ENCODE measurements at regions not wholly inside any gene's neighbourhood (a gene's known extent, or its start where the extent isn't known, plus 50 kb on each side); places are given as distances from the start of the nearest gene placed in this dataset.
"Not testable (repeated sequence)": the region's sequence is repeated elsewhere in the genome, so short reads cannot be mapped to it uniquely, and the experiment has no call there.

DNA sequence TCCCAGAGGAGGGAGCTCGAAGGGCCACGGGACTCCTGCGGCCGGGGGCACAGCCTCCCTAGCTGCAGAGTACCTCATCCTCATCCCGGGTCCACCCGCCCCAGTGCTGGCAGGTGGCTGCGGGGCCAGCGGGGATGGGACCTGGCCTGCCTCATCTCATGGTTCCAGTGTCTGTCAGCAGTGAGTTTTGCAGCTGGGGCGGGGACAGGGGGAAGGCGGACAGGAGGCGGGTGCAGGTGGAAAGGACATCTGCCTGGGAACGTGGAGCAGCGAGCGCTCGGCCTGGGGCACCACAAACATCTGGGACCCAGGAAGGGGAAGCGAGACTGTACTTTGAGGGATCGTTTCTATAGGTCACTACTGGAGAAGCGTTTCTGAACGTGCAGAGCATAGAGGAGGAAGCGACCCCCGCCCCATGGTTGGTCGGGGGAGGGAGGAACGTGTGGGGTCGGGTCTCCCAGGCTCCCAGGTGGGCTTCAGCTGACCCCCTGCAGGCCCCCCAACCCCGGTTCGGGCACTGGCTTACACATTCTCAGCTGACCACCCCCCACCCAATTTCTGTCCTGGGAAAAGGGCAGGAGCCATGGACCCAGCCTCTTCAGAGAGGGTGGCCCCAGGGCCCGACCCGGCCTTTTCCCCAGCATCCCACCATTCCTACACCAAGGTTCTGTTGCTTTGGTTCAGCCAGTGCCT lies 56.5 kb upstream of the NOTCH1 start:
- ATAC-seq (ENCODE audit: low read depth) (no peak), DNase-seq (no peak)
- H3K4me3 Mint-ChIP-seq, result no peak overlapping the region
- no peaks in the 10 kb centered on the region for H3K36me3 Mint-ChIP-seq
- peaks cover 2% of the 10 kb centered on the region for H3K27me3 Mint-ChIP-seq
- no peaks in the 10 kb centered on the region for H3K9me3 Mint-ChIP-seq
- POLR2A ChIA-PET, result no interaction called here
- H3K4me1 Mint-ChIP-seq, result no peaks in the 10 kb centered on the region
- H3K27ac Mint-ChIP-seq, result no peak overlapping the region

DNA sequence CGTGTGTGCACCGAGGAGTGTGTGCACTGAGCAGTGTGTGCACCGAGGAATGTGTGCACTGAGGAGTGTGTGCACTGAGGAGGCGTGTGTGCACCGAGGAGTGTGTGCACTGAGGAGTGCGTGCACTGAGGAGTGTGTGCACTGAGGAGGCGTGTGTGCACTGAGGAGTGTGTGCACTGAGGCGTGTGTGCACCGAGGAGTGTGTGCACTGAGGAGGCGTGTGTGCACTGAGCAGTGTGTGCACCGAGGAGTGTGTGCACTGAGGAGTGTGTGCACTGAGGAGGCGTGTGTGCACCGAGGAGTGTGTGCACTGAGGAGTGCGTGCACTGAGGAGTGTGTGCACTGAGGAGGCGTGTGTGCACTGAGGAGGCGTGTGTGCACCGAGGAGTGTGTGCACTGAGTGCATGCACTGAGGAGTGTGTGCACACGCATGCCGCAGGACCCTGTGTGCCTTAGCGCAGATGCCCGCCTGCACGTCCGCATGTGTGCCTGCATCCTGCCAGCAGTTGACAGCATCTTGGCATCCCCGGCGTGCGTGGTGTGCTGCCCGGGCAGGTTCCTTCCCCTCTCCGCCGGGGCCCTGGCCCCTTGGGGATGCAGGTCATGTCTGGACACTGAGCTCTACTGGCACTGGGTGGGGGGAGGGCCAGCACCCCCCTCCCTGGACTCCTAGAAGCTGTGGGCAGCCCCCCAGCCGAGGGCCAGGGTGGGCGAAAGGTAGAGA lies 55.6 kb upstream of the NOTCH1 start:
- H3K36me3 Mint-ChIP-seq; POLR2A ChIA-PET; ATAC-seq (ENCODE audit: low read depth); H3K27ac Mint-ChIP-seq; H3K4me1 Mint-ChIP-seq; H3K27me3 Mint-ChIP-seq; DNase-seq; H3K9me3 Mint-ChIP-seq; H3K4me3 Mint-ChIP-seq: not testable (repeated sequence)

DNA sequence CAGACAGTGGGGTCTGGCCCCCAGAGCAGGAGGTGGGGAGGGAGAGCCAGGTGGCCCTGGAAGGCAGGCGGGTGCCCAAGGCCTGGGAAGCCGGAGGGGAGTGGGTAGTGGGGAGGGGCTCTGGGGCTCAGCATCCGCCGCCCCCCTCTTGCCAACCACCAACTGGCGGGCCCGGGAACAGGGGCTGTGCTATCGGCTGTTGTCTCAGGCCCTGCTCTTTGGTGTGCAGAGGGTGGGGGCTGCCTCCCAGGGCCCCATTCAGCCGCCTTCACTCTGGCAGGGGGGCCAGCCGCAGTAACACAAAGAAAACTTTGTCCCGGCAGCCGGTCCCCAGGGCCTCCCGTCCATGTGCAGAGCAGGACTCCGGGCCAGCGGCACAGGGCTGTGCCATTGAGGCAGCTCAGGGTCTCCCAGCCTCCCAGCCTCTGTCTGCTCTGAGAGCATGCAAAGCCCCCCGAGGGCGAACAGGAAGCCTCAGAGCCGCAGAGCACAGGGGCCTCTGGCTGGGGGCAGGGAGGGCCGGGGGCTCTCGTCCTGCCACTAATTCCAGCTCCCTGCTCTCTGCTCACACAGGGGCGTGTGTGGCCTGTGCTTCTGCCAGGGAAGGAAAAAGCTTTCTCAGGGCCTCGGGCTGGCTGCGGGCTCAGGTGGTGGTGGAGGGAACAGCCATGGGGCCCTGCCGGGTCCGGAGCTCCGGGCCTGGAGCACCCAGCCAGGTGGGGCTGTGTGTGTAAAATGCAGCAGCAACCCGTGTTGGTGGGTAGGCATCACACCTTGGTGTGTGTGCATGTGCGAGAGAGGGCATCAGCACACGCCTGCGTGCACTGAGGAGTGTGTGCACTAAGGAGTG lies 54.2 kb upstream of the NOTCH1 start:
- peaks cover 2% of the 10 kb centered on the region for H3K27me3 Mint-ChIP-seq
- ATAC-seq (ENCODE audit: low read depth), result no peak
- no peaks in the 10 kb centered on the region for H3K36me3 Mint-ChIP-seq
- no peak for DNase-seq
- H3K9me3 Mint-ChIP-seq, result no peaks in the 10 kb centered on the region
- POLR2A ChIA-PET, result no interaction called here
- H3K27ac Mint-ChIP-seq, result no peak overlapping the region
- no peak overlapping the region for H3K4me3 Mint-ChIP-seq
- no peaks in the 10 kb centered on the region for H3K4me1 Mint-ChIP-seq

DNA sequence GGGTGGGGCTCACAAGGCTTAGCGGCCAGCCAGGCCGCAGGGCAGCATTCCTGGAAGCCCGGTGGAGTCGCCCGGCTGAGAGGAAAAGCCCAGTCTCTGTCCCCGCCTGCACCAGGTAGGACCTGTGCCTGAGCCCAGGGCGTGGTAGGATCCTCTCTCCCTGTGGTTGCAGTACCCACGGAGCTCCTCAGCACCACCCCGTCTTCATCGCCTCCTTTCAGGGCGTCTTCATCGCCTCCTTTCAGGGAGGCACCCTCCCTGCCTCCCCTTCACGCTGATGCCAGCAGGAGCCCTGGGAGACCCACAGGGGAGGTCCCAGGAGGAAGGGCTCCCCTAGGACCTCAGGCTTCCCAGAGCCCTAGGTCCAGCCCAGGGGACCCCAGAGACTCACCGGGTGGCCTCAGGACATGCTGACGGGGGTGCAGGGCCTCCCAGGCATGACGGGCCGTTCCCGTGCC lies 53.3 kb upstream of the NOTCH1 start:
- Mint-ChIP-seq H3K27me3 (peaks cover 2% of the 10 kb centered on the region), H3K27ac (no peak overlapping the region), H3K36me3 (no peaks in the 10 kb centered on the region), H3K9me3 (no peaks in the 10 kb centered on the region), H3K4me3 (no peak overlapping the region), H3K4me1 (no peaks in the 10 kb centered on the region)
- ATAC-seq (ENCODE audit: low read depth) (no peak), DNase-seq (no peak)
- POLR2A ChIA-PET, result no interaction called here

DNA sequence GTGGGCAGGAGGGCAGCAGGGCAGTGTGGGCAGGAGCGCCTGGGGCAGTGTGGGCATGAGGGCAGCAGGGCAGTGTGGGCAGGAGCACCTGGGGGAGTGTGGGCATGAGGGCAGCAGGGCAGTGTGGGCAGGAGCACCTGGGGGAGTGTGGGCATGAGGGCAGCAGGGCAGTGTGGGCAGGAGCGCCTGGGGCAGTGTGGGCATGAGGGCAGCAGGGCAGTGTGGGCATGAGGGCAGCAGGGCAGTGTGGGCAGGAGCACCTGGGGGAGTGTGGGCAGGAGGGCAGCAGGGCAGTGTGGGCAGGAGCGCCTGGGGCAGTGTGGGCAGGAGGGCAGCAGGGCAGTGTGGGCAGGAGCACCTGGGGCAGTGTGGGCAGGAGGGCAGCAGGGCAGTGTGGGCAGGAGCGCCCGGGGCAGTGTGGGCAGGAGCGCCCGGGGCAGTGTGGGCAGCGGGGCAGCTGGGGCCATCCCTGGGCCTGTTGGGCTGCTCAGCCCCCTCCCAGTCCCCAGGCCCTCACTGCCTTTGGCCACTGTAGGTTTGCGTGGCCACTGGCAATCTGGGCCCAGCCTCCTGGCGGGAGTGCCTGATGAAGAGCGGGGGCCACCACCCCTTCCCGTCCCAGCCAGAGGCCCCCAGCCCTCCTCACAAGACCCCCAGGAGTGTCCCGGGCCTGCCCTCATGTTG lies 52.7 kb upstream of the NOTCH1 start:
- H3K9me3 Mint-ChIP-seq; H3K36me3 Mint-ChIP-seq; POLR2A ChIA-PET; ATAC-seq (ENCODE audit: low read depth); H3K4me1 Mint-ChIP-seq; H3K4me3 Mint-ChIP-seq; H3K27me3 Mint-ChIP-seq; H3K27ac Mint-ChIP-seq; DNase-seq: not testable (repeated sequence)

DNA sequence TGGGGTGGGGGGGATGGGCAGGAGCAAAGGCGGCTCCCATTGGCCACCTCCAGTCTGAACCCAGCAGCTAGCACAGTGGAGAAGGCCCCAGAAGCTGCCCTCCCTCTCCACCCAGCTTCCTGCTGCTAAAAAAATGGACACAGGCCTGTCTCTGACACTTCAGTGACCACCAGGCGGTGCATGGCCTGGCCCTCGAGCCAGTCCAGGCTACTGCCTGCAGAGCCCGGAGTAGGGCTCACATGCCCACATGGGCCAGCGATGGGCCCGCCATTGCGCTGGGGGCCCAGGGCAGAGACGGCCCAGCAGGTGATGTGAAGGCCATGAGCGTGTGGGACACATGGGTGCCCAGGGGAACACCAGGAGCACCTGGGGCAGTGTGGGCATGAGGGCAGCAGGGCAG lies 52.1 kb upstream of the NOTCH1 start:
- Mint-ChIP-seq H3K27me3 (peaks cover 2% of the 10 kb centered on the region), H3K36me3 (no peaks in the 10 kb centered on the region), H3K9me3 (no peaks in the 10 kb centered on the region), H3K4me3 (no peak overlapping the region), H3K4me1 (no peaks in the 10 kb centered on the region), H3K27ac (no peak overlapping the region)
- DNase-seq (no peak), ATAC-seq (ENCODE audit: low read depth) (no peak)
- POLR2A ChIA-PET, result no interaction called here

DNA sequence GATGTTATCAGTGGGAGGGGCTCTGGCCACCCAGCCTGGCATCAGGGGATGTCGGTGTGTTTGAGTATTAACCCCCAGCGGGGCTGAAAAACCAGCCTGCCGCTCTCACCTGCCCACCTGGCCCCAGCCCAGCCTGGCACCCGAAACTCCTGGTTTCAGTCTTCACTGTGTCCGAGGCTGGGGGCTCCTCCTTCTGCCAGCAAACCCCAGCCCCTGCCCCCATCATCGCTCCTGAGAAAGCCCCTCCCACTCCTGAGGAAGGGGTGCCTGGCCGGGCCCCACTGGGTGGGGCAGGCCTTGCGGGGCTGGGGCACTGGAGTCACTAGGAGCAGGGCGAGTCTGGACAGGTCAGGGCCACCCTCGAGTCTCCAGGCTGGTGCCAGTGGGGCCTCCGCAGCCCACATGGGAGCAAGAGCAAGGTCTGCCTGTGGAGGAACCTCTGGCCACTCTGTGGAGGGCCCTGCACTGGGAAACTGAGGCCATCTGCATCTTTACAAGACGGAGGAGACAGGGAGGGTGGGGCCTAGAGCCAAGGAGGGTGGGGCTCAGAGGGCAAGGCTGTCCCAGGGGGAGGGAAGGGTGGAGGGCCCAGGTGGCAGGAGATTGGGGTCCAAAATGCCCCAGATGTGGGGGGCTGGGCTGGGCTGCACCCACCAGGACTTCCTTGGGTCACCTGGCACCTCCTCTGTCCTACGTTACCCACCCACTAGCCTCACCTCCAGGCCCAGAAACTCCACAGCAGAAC lies 51.5 kb upstream of the NOTCH1 start:
- H3K4me3 Mint-ChIP-seq, result no peak overlapping the region

DNA sequence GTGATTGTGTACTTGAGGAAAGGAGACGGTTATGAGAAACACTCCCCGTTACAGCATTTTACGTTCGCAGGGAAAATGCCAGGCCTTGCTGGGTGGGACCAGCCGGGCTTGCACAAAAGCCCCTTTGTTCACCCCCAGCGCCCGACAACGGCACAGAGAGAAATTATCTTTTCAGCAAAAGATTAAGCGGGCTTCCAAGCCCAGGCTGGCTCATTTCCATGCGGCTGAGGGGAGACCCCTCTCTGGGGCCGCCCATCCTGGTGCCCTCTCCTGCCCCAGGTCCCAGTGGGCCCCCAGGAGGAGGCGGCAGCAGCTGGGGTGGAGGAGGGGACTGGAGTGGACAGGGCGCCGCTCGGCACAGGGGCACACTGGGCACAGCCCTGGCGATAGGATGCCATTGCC lies 50.8 kb upstream of the NOTCH1 start:
- Mint-ChIP-seq H3K27ac (no peak overlapping the region), H3K27me3 (no peaks in the 10 kb centered on the region), H3K36me3 (no peaks in the 10 kb centered on the region), H3K4me3 (no peak overlapping the region), H3K9me3 (no peaks in the 10 kb centered on the region), H3K4me1 (no peaks in the 10 kb centered on the region)
- POLR2A ChIA-PET, result no interaction called here
- ATAC-seq (ENCODE audit: low read depth) (no peak), DNase-seq (no peak)

More for the DNA sequence above, 51.5 kb upstream of the NOTCH1 start:
- DNase-seq, result no peak
- Mint-ChIP-seq H3K4me1 (no peaks in the 10 kb centered on the region), H3K9me3 (no peaks in the 10 kb centered on the region), H3K27ac (no peak overlapping the region), H3K36me3 (no peaks in the 10 kb centered on the region), H3K27me3 (peaks cover 2% of the 10 kb centered on the region)
- ATAC-seq (ENCODE audit: low read depth), result no peak
- POLR2A ChIA-PET, result no interaction called here

DNA sequence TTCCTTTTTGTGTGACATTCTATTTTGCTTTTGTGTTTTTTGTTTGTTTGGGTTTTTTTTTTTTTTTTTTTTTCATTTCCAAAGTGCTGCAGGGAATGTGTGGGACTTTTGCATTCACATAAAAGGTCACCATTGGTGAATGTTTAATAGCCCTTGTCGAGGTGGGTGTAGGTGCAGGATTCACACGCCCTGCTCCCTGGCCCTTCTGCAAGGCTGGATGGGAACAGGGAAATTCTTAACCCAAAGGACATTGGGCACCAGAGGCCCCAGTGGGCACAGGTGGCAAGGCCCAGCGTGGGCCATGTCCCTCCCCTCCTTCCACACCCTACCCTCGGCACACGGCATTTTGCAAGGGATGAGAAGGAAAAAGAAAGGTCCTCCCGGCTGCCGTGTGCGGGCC lies 50.4 kb upstream of the NOTCH1 start:
- Mint-ChIP-seq H3K9me3 (no peaks in the 10 kb centered on the region), H3K4me1 (no peaks in the 10 kb centered on the region), H3K36me3 (no peaks in the 10 kb centered on the region), H3K27me3 (no peaks in the 10 kb centered on the region), H3K27ac (no peak overlapping the region), H3K4me3 (no peak overlapping the region)
- POLR2A ChIA-PET, result no interaction called here
- DNase-seq (no peak), ATAC-seq (ENCODE audit: low read depth) (no peak)

DNA sequence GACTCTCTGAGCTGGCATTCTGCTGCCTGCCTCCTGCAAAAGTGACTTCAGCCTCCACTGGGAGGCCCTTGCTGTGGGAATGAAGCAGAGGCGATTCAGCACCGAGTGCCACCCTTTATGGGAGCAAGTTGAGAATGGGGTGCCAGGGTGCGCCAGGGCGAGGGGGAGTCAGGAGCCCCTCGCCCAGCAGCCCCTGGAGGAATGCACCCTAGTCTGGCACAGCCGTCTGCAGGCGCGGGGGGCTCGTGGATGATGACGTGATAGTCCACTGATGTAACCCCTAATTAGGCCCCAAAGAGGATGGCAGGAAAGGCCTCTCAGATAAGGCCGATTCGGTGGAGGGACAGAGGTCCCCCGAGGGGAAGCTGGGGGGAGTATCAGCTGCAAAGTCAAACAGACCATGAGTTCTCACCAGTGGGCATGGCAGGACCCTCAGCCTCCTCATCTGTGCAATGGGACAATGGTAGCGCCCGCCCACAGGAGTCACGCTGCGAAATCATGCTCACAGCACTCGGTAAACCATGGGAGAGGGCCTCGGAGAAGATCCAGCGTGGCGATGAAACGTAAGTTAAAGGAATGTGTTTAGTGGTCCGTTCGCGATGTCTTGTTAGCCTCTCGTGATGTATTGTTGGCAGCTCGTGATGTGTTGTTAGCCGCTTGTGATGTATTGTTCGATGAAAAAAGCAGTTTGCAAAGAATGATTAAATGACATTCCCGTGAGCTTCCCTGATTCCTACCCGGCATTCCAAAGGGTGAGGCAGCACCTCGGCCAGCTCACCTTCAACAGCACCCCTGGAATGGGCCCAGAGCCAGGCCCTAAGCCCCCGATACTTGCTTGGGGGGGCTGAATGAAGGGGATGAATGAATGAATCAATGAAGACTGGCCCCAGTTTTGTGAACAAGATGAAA lies 49.7 kb upstream of the NOTCH1 start:
- DNase-seq (no peak), ATAC-seq (ENCODE audit: low read depth) (no peak)
- no peaks in the 10 kb centered on the region for H3K27me3 Mint-ChIP-seq
- no peaks in the 10 kb centered on the region for H3K36me3 Mint-ChIP-seq
- no peaks in the 10 kb centered on the region for H3K9me3 Mint-ChIP-seq
- H3K4me1 Mint-ChIP-seq, result no peaks in the 10 kb centered on the region
- POLR2A ChIA-PET, result no interaction called here
- no peak overlapping the region for H3K4me3 Mint-ChIP-seq
- H3K27ac Mint-ChIP-seq, result no peak overlapping the region
